ENCODE measurements at regions not wholly inside any gene's neighbourhood (a gene's known extent, or its start where the extent isn't known, plus 50 kb on each side); places are given as distances from the start of the nearest gene placed in this dataset.

- H3K4me3 Mint-ChIP-seq, result no peak overlapping the region
- H3K27ac Mint-ChIP-seq, result peak overlapping the region; percentile 17
- ATAC-seq (ENCODE audit: low read depth) (no peak), DNase-seq (ENCODE audit: low spot score in 2 of 2) (no peak)
- peaks cover 4% of the 10 kb centered on the region for H3K4me1 Mint-ChIP-seq
- H3K27me3 Mint-ChIP-seq, result peaks cover 2% of the 10 kb centered on the region
- H3K36me3 Mint-ChIP-seq, result no peaks in the 10 kb centered on the region
- no peaks in the 10 kb centered on the region for H3K9me3 Mint-ChIP-seq
Measured at GRCh38 chr20:48066246-48066645, 281.0 kb upstream of the SULF2 start.

GRCh38 chr20:48065833-48066232, 280.6 kb upstream of the SULF2 start:
- ATAC-seq (ENCODE audit: low read depth) (peak; percentile 75), DNase-seq (ENCODE audit: low spot score in 2 of 2) (no peak)
- H3K4me3 Mint-ChIP-seq, result no peak overlapping the region
- peak overlapping the region; percentile 17 for H3K27ac Mint-ChIP-seq
- peaks cover 4% of the 10 kb centered on the region for H3K4me1 Mint-ChIP-seq
- H3K9me3 Mint-ChIP-seq, result no peaks in the 10 kb centered on the region
- H3K27me3 Mint-ChIP-seq, result peaks cover 4% of the 10 kb centered on the region
- no peaks in the 10 kb centered on the region for H3K36me3 Mint-ChIP-seq

GRCh38 chr20:48064929-48065328, 279.6 kb upstream of the SULF2 start:
- no peak overlapping the region for H3K4me3 Mint-ChIP-seq
- no peak for DNase-seq (ENCODE audit: low spot score in 2 of 2)
- H3K9me3 Mint-ChIP-seq, result no peaks in the 10 kb centered on the region

GRCh38 chr20:48060841-48061720, 275.8 kb upstream of the SULF2 start:
- Mint-ChIP-seq H3K36me3 (peaks cover 3% of the 10 kb centered on the region), H3K4me1 (peaks cover 4% of the 10 kb centered on the region), H3K27me3 (peaks cover 8% of the 10 kb centered on the region), H3K4me3 (no peak overlapping the region), H3K9me3 (peaks cover 3% of the 10 kb centered on the region), H3K27ac (no peak overlapping the region)
- DNase-seq (ENCODE audit: low spot score in 2 of 2) (no peak), ATAC-seq (ENCODE audit: low read depth) (no peak)

More at GRCh38 chr20:48064929-48065328, 279.6 kb upstream of the SULF2 start:
- Mint-ChIP-seq H3K36me3 (no peaks in the 10 kb centered on the region), H3K27ac (no peak overlapping the region), H3K27me3 (peaks cover 4% of the 10 kb centered on the region), H3K4me1 (peaks cover 4% of the 10 kb centered on the region)
- no peak for ATAC-seq (ENCODE audit: low read depth)

GRCh38 chr20:48058611-48059559, 273.6 kb upstream of the SULF2 start:
- ATAC-seq (ENCODE audit: low read depth) (no peak), DNase-seq (ENCODE audit: low spot score in 2 of 2) (no peak)
- H3K9me3 Mint-ChIP-seq, result peaks cover 3% of the 10 kb centered on the region
- H3K4me3 Mint-ChIP-seq, result no peak overlapping the region
- no peaks in the 10 kb centered on the region for H3K4me1 Mint-ChIP-seq
- H3K27me3 Mint-ChIP-seq, result peaks cover 12% of the 10 kb centered on the region
- peaks cover 3% of the 10 kb centered on the region for H3K36me3 Mint-ChIP-seq
- H3K27ac Mint-ChIP-seq, result no peak overlapping the region

- Mint-ChIP-seq H3K4me1 (no peaks in the 10 kb centered on the region), H3K27me3 (peaks cover 15% of the 10 kb centered on the region), H3K9me3 (peaks cover 3% of the 10 kb centered on the region), H3K36me3 (peaks cover 3% of the 10 kb centered on the region), H3K4me3 (no peak overlapping the region), H3K27ac (no peak overlapping the region)
- no peak for DNase-seq (ENCODE audit: low spot score in 2 of 2)
- ATAC-seq (ENCODE audit: low read depth), result no peak
Measured at GRCh38 chr20:48057739-48058138, 272.5 kb upstream of the SULF2 start.

- Mint-ChIP-seq H3K4me1 (no peaks in the 10 kb centered on the region), H3K4me3 (no peak overlapping the region), H3K27ac (no peak overlapping the region), H3K27me3 (peaks cover 15% of the 10 kb centered on the region), H3K36me3 (peaks cover 3% of the 10 kb centered on the region), H3K9me3 (peaks cover 3% of the 10 kb centered on the region)
- ATAC-seq (ENCODE audit: low read depth) (no peak), DNase-seq (ENCODE audit: low spot score in 2 of 2) (no peak)
Measured at GRCh38 chr20:48057251-48057650, 272.0 kb upstream of the SULF2 start.

GRCh38 chr20:48056218-48056617, 270.9 kb upstream of the SULF2 start:
- Mint-ChIP-seq H3K4me1 (no peaks in the 10 kb centered on the region), H3K9me3 (peaks cover 3% of the 10 kb centered on the region), H3K4me3 (no peak overlapping the region), H3K27me3 (peaks cover 17% of the 10 kb centered on the region), H3K36me3 (peaks cover 3% of the 10 kb centered on the region), H3K27ac (no peak overlapping the region)
- ATAC-seq (ENCODE audit: low read depth) (no peak), DNase-seq (ENCODE audit: low spot score in 2 of 2) (no peak)

- Mint-ChIP-seq H3K9me3 (peaks cover 6% of the 10 kb centered on the region), H3K4me3 (no peak overlapping the region), H3K4me1 (no peaks in the 10 kb centered on the region), H3K27me3 (peaks cover 13% of the 10 kb centered on the region), H3K27ac (no peak overlapping the region), H3K36me3 (peaks cover 3% of the 10 kb centered on the region)
- ATAC-seq (ENCODE audit: low read depth) (no peak), DNase-seq (ENCODE audit: low spot score in 2 of 2) (no peak)
Measured at GRCh38 chr20:48054051-48054450, 268.8 kb upstream of the SULF2 start.

GRCh38 chr20:48052475-48052835, 267.2 kb upstream of the SULF2 start:
- Mint-ChIP-seq H3K9me3 (peaks cover 5% of the 10 kb centered on the region), H3K4me1 (no peaks in the 10 kb centered on the region)
- no peak for DNase-seq (ENCODE audit: low spot score in 2 of 2)

GRCh38 chr20:48051794-48052474, 266.7 kb upstream of the SULF2 start:
- no peaks in the 10 kb centered on the region for H3K4me1 Mint-ChIP-seq
- ATAC-seq (ENCODE audit: low read depth) (no peak), DNase-seq (ENCODE audit: low spot score in 2 of 2) (no peak)
- H3K9me3 Mint-ChIP-seq, result peaks cover 3% of the 10 kb centered on the region
- no peaks in the 10 kb centered on the region for H3K36me3 Mint-ChIP-seq
- H3K4me3 Mint-ChIP-seq, result no peak overlapping the region
- no peak overlapping the region for H3K27ac Mint-ChIP-seq
- H3K27me3 Mint-ChIP-seq, result peaks cover 9% of the 10 kb centered on the region

More at GRCh38 chr20:48052475-48052835, 267.2 kb upstream of the SULF2 start:
- ATAC-seq (ENCODE audit: low read depth), result no peak
- peaks cover 2% of the 10 kb centered on the region for H3K36me3 Mint-ChIP-seq
- H3K27ac Mint-ChIP-seq, result no peak overlapping the region
- H3K27me3 Mint-ChIP-seq, result peaks cover 12% of the 10 kb centered on the region
- no peak overlapping the region for H3K4me3 Mint-ChIP-seq

- Mint-ChIP-seq H3K27ac (no peak overlapping the region), H3K9me3 (peaks cover 3% of the 10 kb centered on the region), H3K27me3 (peaks cover 10% of the 10 kb centered on the region), H3K36me3 (no peaks in the 10 kb centered on the region), H3K4me1 (no peaks in the 10 kb centered on the region), H3K4me3 (no peak overlapping the region)
- DNase-seq (ENCODE audit: low spot score in 2 of 2), result no peak
- no peak for ATAC-seq (ENCODE audit: low read depth)
Measured at GRCh38 chr20:48049641-48050040, 264.4 kb upstream of the SULF2 start.

- ATAC-seq (ENCODE audit: low read depth), result no peak
- no peaks in the 10 kb centered on the region for H3K36me3 Mint-ChIP-seq
- H3K4me1 Mint-ChIP-seq, result no peaks in the 10 kb centered on the region
- peaks cover 3% of the 10 kb centered on the region for H3K9me3 Mint-ChIP-seq
- no peak for DNase-seq (ENCODE audit: low spot score in 2 of 2)
- H3K4me3 Mint-ChIP-seq, result no peak overlapping the region
- peaks cover 10% of the 10 kb centered on the region for H3K27me3 Mint-ChIP-seq
- H3K27ac Mint-ChIP-seq, result no peak overlapping the region
Measured at GRCh38 chr20:48049171-48049570, 263.9 kb upstream of the SULF2 start.

- Mint-ChIP-seq H3K27ac (no peak overlapping the region), H3K27me3 (peaks cover 6% of the 10 kb centered on the region), H3K9me3 (peaks cover 3% of the 10 kb centered on the region), H3K36me3 (no peaks in the 10 kb centered on the region), H3K4me1 (no peaks in the 10 kb centered on the region), H3K4me3 (no peak overlapping the region)
- ATAC-seq (ENCODE audit: low read depth), result no peak
- no peak for DNase-seq (ENCODE audit: low spot score in 2 of 2)
Measured at GRCh38 chr20:48047447-48047846, 262.2 kb upstream of the SULF2 start.

Measured in memory B cell (primary cell).